ENCODE measurements at regions not wholly inside any gene's neighbourhood (a gene's known extent, or its start where the extent isn't known, plus 50 kb on each side); places are given as distances from the start of the nearest gene placed in this dataset.
A peak's percentile ranks its signal among the peaks of the same experiment; 100 is the strongest.

GRCh38 chr6:21501021-21501354 lies 92.6 kb upstream of the SOX4 start:
- no peak for DNase-seq
- intact Hi-C loops (cut with DNase I) = no loop called here

GRCh38 chr6:21501815-21502214 lies 91.7 kb upstream of the SOX4 start:
- no peak for DNase-seq
- intact Hi-C loops (cut with DNase I) = no loop called here

GRCh38 chr6:21502682-21503081 lies 90.9 kb upstream of the SOX4 start:
- intact Hi-C loops (cut with DNase I) = no loop called here

GRCh38 chr6:21504790-21505189 lies 88.8 kb upstream of the SOX4 start:
- no peak for DNase-seq
- intact Hi-C loops (cut with DNase I) = no loop called here

More at GRCh38 chr6:21502682-21503081, 90.9 kb upstream of the SOX4 start:
- no peak for DNase-seq

- DNase-seq = no peak
- intact Hi-C loops (cut with DNase I) = no loop called here
Measured at GRCh38 chr6:21505574-21505990, 88.0 kb upstream of the SOX4 start.

- DNase-seq = no peak
- intact Hi-C loops (cut with DNase I) = no loop called here
Measured at GRCh38 chr6:21506126-21506525, 87.4 kb upstream of the SOX4 start.

- intact Hi-C loops (cut with DNase I) = no loop called here
- DNase-seq = no peak
Measured at GRCh38 chr6:21507811-21508210, 85.7 kb upstream of the SOX4 start.

GRCh38 chr6:21508753-21509152 lies 84.8 kb upstream of the SOX4 start:
- intact Hi-C loops (cut with DNase I) = no loop called here
- no peak for DNase-seq

GRCh38 chr6:21511891-21512550 lies 81.5 kb upstream of the SOX4 start:
- DNase-seq = no peak
- intact Hi-C loops (cut with DNase I) = no loop called here

GRCh38 chr6:21514288-21514687 lies 79.3 kb upstream of the SOX4 start:
- DNase-seq = no peak
- intact Hi-C loops (cut with DNase I) = no loop called here

- no peak for DNase-seq
Measured at GRCh38 chr6:21518317-21518716, 75.2 kb upstream of the SOX4 start.

GRCh38 chr6:21519642-21520041 lies 73.9 kb upstream of the SOX4 start:
- intact Hi-C loops (cut with DNase I) = no loop called here
- DNase-seq = no peak

More at GRCh38 chr6:21518317-21518716, 75.2 kb upstream of the SOX4 start:
- intact Hi-C loops (cut with DNase I) = no loop called here

- intact Hi-C loops (cut with DNase I) = no loop called here
- DNase-seq = peak in 1 of 42 donors; percentile 17
Measured at GRCh38 chr6:21521276-21521675, 72.3 kb upstream of the SOX4 start.

GRCh38 chr6:21522143-21522747 lies 71.3 kb upstream of the SOX4 start:
- intact Hi-C loops (cut with DNase I) = no loop called here

GRCh38 chr6:21522797-21523456 lies 70.6 kb upstream of the SOX4 start:
- intact Hi-C loops (cut with DNase I) = no loop called here
- peak; percentile 7 to 78 (median 35) for DNase-seq

More at GRCh38 chr6:21522143-21522747, 71.3 kb upstream of the SOX4 start:
- DNase-seq = peak in 27 of 42 donors; percentile 5 to 59 (median 25)

GRCh38 chr6:21523652-21524051 lies 69.9 kb upstream of the SOX4 start:
- intact Hi-C loops (cut with DNase I) = no loop called here
- DNase-seq = peak in 40 of 42 donors; percentile 8 to 84 (median 54)

- intact Hi-C loops (cut with DNase I) = no loop called here
- no peak for DNase-seq
Measured at GRCh38 chr6:21524201-21524600, 69.3 kb upstream of the SOX4 start.

- intact Hi-C loops (cut with DNase I) = no loop called here
- DNase-seq = no peak
Measured at GRCh38 chr6:21526974-21527373, 66.6 kb upstream of the SOX4 start.

GRCh38 chr6:21527731-21528130 lies 65.8 kb upstream of the SOX4 start:
- intact Hi-C loops (cut with DNase I) = no loop called here
- no peak for DNase-seq

- DNase-seq = no peak
- intact Hi-C loops (cut with DNase I) = no loop called here
Measured at GRCh38 chr6:21529431-21529830, 64.1 kb upstream of the SOX4 start.

- intact Hi-C loops (cut with DNase I) = no loop called here
- no peak for DNase-seq
Measured at GRCh38 chr6:21531393-21531792, 62.2 kb upstream of the SOX4 start.

Data from head of caudate nucleus (tissue), 42 donors.